K562 (cell line): ENCODE measurements at regions not wholly inside any gene's neighbourhood (a gene's known extent, or its start where the extent isn't known, plus 50 kb on each side); places are given as distances from the start of the nearest gene placed in this dataset.

Source experiments
- CCNT2 ChIP-seq: IDR thresholded peaks from 2 replicates; pipeline ENCODE4 v1.6.1; 2011; ENCODE audit warnings: borderline replicate concordance, low read depth, mild to moderate bottlenecking, moderate library complexity, mixed read lengths, low read length; ENCODE audit not compliant: insufficient read length; ENCODE audit errors: extremely low read depth
- CHCHD3 ChIP-seq: fragments of 250-450 bp; sonication (Bioruptor Pico); IDR thresholded peaks from 2 replicates; pipeline ENCODE4 v2.1.2; 2022; ENCODE audit warnings: mild to moderate bottlenecking
- GABPB1 ChIP-seq: sonication (generic); formaldehyde crosslinking; IDR thresholded peaks from 2 replicates; pipeline ENCODE4 v1.8.0; 2022; ENCODE audit warnings: mild to moderate bottlenecking, missing genetic modification reagents
- JUNB ChIP-seq: fragments of 450-650 bp; formaldehyde crosslinking; conservative IDR thresholded peaks from 2 replicates; pipeline ENCODE4 v1.4.0; 2020; ENCODE audit warnings: mild to moderate bottlenecking
- MCM3 ChIP-seq: fragments of 450-650 bp; IDR thresholded peaks from 2 replicates; pipeline ENCODE4 v1.6.1; 2016
- PRMT5 ChIP-seq: sonication (generic); formaldehyde crosslinking; IDR thresholded peaks from 2 replicates; pipeline ENCODE4 v1.5.0; 2020; ENCODE audit warnings: missing genetic modification reagents
- PRPF4 ChIP-seq: fragments of 200-400 bp; formaldehyde crosslinking; IDR thresholded peaks from one replicate; pipeline ENCODE4 v1.6.1; 2017; ENCODE audit warnings: low read length, low read depth, mild to moderate bottlenecking; ENCODE audit not compliant: insufficient read depth, poor library complexity, severe bottlenecking
- PURB ChIP-seq: sonication (generic); formaldehyde crosslinking; IDR thresholded peaks from 2 replicates; pipeline ENCODE4 v1.9.0; 2021; ENCODE audit warnings: low read depth, mild to moderate bottlenecking, missing genetic modification reagents
- SIN3A ChIP-seq, 2 experiments: fragments of 150-350 bp in 1 of 2; IDR thresholded peaks; 2 replicates each; pipeline ENCODE4 v1.6.1; 2011 to 2016; ENCODE audit warnings: borderline replicate concordance in 2 of 2, low read depth in 2 of 2, low read length in 2 of 2, mild to moderate bottlenecking in 2 of 2, moderate library complexity in 2 of 2; ENCODE audit not compliant: control insufficient read depth in 1 of 2
- SIX5 ChIP-seq, 2 experiments: IDR thresholded peaks; 2 replicates each; pipeline ENCODE4 v1.6.1; 2011; ENCODE audit warnings: low read length in 2 of 2, borderline replicate concordance in 1 of 2, low read depth in 1 of 2, mild to moderate bottlenecking in 1 of 2, moderate library complexity in 1 of 2; ENCODE audit not compliant: insufficient read depth in 1 of 2
- TAF9B ChIP-seq: fragments of 450-650 bp; IDR thresholded peaks from 2 replicates; pipeline ENCODE4 v1.6.1; 2018; ENCODE audit warnings: mild to moderate bottlenecking; ENCODE audit not compliant: partially characterized antibody
- THRAP3 ChIP-seq: fragments of 450-650 bp; IDR thresholded peaks from 2 replicates; pipeline ENCODE4 v1.6.1; 2016; ENCODE audit warnings: mild to moderate bottlenecking, inconsistent platforms, borderline replicate concordance
- TF ChIP-seq, protein P1 (sequence below): fragments of 200-800 bp; sonication (Bioruptor generic); IDR thresholded peaks from 2 replicates; pipeline ENCODE4 v1.6.1; 2016; ENCODE audit warnings: missing genetic modification characterization, missing compliant biosample characterization
- TF ChIP-seq, protein P2 (sequence below): fragments of 250-450 bp; sonication (Bioruptor Pico); IDR thresholded peaks from 2 replicates; pipeline ENCODE4 v1.8.0; 2022; ENCODE audit warnings: inconsistent platforms, mild to moderate bottlenecking, moderate library complexity, borderline replicate concordance
- TF ChIP-seq, protein P3 (sequence below), 3 experiments: fragments of 200-800 bp in 1 of 3; sonication (Bioruptor generic) in 1 of 3; sonication (generic) in 1 of 3; formaldehyde crosslinking in 1 of 3; IDR thresholded peaks; 2 replicates each; pipeline versions ENCODE4 v1.6.1 to v1.8.0; 2016 to 2022; ENCODE audit warnings: mild to moderate bottlenecking in 2 of 3, missing compliant biosample characterization in 2 of 3, missing genetic modification characterization in 2 of 3, missing genetic modification reagents in 1 of 3
- TF ChIP-seq, protein P4 (sequence below): fragments of 250-450 bp; sonication (Bioruptor Pico); IDR thresholded peaks from 2 replicates; pipeline ENCODE4 v1.9.0; 2021; ENCODE audit warnings: mild to moderate bottlenecking
- TF ChIP-seq, protein P5 (sequence below): fragments of 450-650 bp; IDR thresholded peaks from 2 replicates; pipeline ENCODE4 v1.6.1; 2017; ENCODE audit warnings: mild to moderate bottlenecking, moderate library complexity

DNA sequence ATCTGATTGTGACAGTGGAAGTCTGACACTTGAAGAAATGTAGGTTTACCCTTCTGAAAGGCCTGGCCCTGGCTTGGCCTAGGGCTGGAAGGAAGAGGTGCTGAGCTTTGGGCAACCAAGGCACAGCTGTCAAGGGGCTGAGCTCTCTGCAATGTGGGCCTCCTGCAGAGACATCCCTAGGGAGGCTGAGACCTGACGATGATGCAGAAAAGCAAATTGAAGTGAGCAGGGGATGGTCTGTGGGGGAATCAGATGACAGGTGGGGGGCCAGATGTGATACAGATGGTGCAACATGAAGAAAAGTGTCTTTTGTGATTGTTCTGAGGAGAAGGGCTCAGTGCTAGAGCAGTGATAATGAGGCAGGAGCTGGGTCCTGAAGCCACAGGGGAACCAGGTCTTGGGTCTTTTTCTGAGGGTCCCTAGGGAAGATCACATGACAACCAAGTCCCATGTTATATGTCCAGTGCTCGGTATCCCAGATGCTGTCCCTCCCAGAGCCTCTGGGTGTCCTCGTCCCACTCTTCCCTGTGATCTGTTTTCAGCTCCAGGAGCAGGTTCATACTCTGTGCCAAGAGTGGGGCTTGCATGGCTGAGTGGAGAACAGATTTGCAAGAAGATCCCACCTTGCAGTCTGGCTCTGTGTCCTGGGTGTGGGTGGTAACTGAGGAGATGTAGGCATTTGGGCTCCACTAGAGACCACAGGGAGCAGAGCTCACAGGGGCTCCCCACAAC, 79.9 kb upstream of the VPREB1 start (continued):
- TF ChIP-seq, protein P1, sequence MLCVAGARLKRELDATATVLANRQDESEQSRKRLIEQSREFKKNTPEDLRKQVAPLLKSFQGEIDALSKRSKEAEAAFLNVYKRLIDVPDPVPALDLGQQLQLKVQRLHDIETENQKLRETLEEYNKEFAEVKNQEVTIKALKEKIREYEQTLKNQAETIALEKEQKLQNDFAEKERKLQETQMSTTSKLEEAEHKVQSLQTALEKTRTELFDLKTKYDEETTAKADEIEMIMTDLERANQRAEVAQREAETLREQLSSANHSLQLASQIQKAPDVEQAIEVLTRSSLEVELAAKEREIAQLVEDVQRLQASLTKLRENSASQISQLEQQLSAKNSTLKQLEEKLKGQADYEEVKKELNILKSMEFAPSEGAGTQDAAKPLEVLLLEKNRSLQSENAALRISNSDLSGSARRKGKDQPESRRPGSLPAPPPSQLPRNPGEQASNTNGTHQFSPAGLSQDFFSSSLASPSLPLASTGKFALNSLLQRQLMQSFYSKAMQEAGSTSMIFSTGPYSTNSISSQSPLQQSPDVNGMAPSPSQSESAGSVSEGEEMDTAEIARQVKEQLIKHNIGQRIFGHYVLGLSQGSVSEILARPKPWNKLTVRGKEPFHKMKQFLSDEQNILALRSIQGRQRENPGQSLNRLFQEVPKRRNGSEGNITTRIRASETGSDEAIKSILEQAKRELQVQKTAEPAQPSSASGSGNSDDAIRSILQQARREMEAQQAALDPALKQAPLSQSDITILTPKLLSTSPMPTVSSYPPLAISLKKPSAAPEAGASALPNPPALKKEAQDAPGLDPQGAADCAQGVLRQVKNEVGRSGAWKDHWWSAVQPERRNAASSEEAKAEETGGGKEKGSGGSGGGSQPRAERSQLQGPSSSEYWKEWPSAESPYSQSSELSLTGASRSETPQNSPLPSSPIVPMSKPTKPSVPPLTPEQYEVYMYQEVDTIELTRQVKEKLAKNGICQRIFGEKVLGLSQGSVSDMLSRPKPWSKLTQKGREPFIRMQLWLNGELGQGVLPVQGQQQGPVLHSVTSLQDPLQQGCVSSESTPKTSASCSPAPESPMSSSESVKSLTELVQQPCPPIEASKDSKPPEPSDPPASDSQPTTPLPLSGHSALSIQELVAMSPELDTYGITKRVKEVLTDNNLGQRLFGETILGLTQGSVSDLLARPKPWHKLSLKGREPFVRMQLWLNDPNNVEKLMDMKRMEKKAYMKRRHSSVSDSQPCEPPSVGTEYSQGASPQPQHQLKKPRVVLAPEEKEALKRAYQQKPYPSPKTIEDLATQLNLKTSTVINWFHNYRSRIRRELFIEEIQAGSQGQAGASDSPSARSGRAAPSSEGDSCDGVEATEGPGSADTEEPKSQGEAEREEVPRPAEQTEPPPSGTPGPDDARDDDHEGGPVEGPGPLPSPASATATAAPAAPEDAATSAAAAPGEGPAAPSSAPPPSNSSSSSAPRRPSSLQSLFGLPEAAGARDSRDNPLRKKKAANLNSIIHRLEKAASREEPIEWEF (CRISPR knock-in tag) = no peak
- TF ChIP-seq MCM3 (no peak), CHCHD3 (CRISPR knock-in tag) (no peak), GABPB1 (CRISPR knock-in tag) (no peak), CCNT2 (no peak), SIN3A (IDR thresholded peaks at IDR 0.05; ENCODE audit: borderline replicate concordance in 2 of 2, control insufficient read depth in 1 of 2, low read depth in 2 of 2, low read length in 2 of 2) (no peak), THRAP3 (no peak), PURB (CRISPR knock-in tag) (no peak), TAF9B (no peak), JUNB (0 out of 2 replicates have a peak, but pooled peaks have one; percentile 32), PRPF4 (no peak), SIX5 (IDR thresholded peaks at IDR 0.05; ENCODE audit: borderline replicate concordance in 1 of 2, insufficient read depth in 1 of 2, low read depth in 1 of 2, low read length in 2 of 2) (no peak), PRMT5 (peak; percentile 56; the same call in 1 of the 2 replicates)
- TF ChIP-seq, protein P2, sequence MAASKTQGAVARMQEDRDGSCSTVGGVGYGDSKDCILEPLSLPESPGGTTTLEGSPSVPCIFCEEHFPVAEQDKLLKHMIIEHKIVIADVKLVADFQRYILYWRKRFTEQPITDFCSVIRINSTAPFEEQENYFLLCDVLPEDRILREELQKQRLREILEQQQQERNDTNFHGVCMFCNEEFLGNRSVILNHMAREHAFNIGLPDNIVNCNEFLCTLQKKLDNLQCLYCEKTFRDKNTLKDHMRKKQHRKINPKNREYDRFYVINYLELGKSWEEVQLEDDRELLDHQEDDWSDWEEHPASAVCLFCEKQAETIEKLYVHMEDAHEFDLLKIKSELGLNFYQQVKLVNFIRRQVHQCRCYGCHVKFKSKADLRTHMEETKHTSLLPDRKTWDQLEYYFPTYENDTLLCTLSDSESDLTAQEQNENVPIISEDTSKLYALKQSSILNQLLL (CRISPR knock-in tag) = 0 out of 2 replicates have a peak, but pooled peaks have one; percentile 17
- TF ChIP-seq, protein P3, sequence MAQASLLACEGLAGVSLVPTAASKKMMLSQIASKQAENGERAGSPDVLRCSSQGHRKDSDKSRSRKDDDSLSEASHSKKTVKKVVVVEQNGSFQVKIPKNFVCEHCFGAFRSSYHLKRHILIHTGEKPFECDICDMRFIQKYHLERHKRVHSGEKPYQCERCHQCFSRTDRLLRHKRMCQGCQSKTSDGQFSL (CRISPR knock-in tag; IDR thresholded peaks at IDR 0.05) = no peak
- TF ChIP-seq, protein P3 (tag; IDR thresholded peaks at IDR 0.05) = no peak
- TF ChIP-seq, protein P4, sequence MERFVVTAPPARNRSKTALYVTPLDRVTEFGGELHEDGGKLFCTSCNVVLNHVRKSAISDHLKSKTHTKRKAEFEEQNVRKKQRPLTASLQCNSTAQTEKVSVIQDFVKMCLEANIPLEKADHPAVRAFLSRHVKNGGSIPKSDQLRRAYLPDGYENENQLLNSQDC (CRISPR knock-in tag) = no peak
- TF ChIP-seq, protein P5, sequence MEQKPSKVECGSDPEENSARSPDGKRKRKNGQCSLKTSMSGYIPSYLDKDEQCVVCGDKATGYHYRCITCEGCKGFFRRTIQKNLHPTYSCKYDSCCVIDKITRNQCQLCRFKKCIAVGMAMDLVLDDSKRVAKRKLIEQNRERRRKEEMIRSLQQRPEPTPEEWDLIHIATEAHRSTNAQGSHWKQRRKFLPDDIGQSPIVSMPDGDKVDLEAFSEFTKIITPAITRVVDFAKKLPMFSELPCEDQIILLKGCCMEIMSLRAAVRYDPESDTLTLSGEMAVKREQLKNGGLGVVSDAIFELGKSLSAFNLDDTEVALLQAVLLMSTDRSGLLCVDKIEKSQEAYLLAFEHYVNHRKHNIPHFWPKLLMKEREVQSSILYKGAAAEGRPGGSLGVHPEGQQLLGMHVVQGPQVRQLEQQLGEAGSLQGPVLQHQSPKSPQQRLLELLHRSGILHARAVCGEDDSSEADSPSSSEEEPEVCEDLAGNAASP = no peak
